B cell (primary cell): ENCODE measurements at regions not wholly inside any gene's neighbourhood (a gene's known extent, or its start where the extent isn't known, plus 50 kb on each side); places are given as distances from the start of the nearest gene placed in this dataset.
"Not testable (repeated sequence)": the region's sequence is repeated elsewhere in the genome, so short reads cannot be mapped to it uniquely, and the experiment has no call there.

Experiments used
- ATAC-seq: fragments of 200-7000 bp; cut with Tn5 transposase; one replicate; pipeline ENCODE4 v1.10.0; 2021; ENCODE audit warnings: low read depth, mild to moderate bottlenecking, moderate number of reproducible peaks, moderate library complexity
- CTCF ChIA-PET: fragments of 350-600 bp; sonication (Branson Sonifier 250); formaldehyde crosslinking; loops from one replicate; lab custom pipeline; 2021; ENCODE audit warnings: antibody characterized with exemption, inconsistent platforms; lab: Charles Lee
- POLR2A ChIA-PET: fragments of 350-600 bp; sonication (Branson Sonifier 250); formaldehyde crosslinking; loops from one replicate; lab custom pipeline; 2021; ENCODE audit warnings: antibody characterized with exemption; lab: Charles Lee
- DNase-seq: peaks from one replicate; pipeline ENCODE4 v3.0.0; 2013
- H2AFZ ChIP-seq: 2 replicates; pipeline ENCODE4 v1.6.1; 2012; ENCODE audit warnings: mild to moderate bottlenecking, low read depth, low read length; ENCODE audit not compliant: insufficient read depth, poor library complexity, severe bottlenecking
- H3K27ac ChIP-seq, 2 donors: 1 replicate in 1 of 2; 2 replicates in 1 of 2; pipeline ENCODE4 v1.5.1; 2012 to 2013; ENCODE audit warnings: low read length in 2 of 2, mild to moderate bottlenecking in 2 of 2, moderate library complexity in 1 of 2
- H3K27me3 ChIP-seq, 4 experiments: fragments of 200-600 bp in 1 of 4; sonication (generic) in 1 of 4; replicated peaks in 1 of 4; 1 replicate in 2 of 4; 2 replicates in 2 of 4; pipeline versions ENCODE4 v1.6.1 to v1.7.0; 2013 to 2016; ENCODE audit warnings: low read length in 3 of 4, mild to moderate bottlenecking in 2 of 4, mixed read lengths in 1 of 4, moderate library complexity in 1 of 4; ENCODE audit not compliant: insufficient read depth in 4 of 4, control insufficient read depth in 3 of 4; ENCODE audit errors: control extremely low read depth in 1 of 4
- H3K36me3 ChIP-seq, 2 experiments: replicated peaks in 1 of 2; 1 replicate in 1 of 2; 2 replicates in 1 of 2; pipeline versions ENCODE4 v1.6.1 to v1.7.1; 2013; ENCODE audit warnings: low read length in 1 of 2; ENCODE audit not compliant: insufficient read depth in 2 of 2, control insufficient read depth in 1 of 2; ENCODE audit errors: control extremely low read depth in 1 of 2, extremely low read depth in 1 of 2
- H3K4me1 ChIP-seq, 2 donors: fragments of 200-600 bp in 1 of 2; sonication (generic) in 1 of 2; 1 replicate in 1 of 2; 2 replicates in 1 of 2; pipeline versions ENCODE4 v1.5.1 to v1.6.1; 2013 to 2017; ENCODE audit warnings: low read length in 2 of 2; ENCODE audit not compliant: control insufficient read depth in 2 of 2, insufficient read depth in 2 of 2
- H3K4me2 ChIP-seq: replicated peaks from 2 replicates; pipeline ENCODE3; 2012; ENCODE audit warnings: mild to moderate bottlenecking, low read depth, low read length; ENCODE audit not compliant: poor library complexity, severe bottlenecking
- H3K4me3 ChIP-seq, 5 experiments: fragments of 200-600 bp in 1 of 5; sonication (generic) in 1 of 5; 1 replicate in 3 of 5; 2 replicates in 2 of 5; pipeline versions ENCODE4 v1.5.1 to v1.7.0; 2011 to 2016; ENCODE audit warnings: low read length in 4 of 5, mild to moderate bottlenecking in 4 of 5, low read depth in 2 of 5, control low read depth in 1 of 5, moderate library complexity in 1 of 5; ENCODE audit not compliant: insufficient read depth in 1 of 5; ENCODE audit errors: control extremely low read depth in 1 of 5, extremely low read depth in 1 of 5
- H3K79me2 ChIP-seq: fragments of 200-600 bp; sonication (generic); one replicate; pipeline ENCODE4 v1.6.0; 2016; ENCODE audit warnings: low read length; ENCODE audit not compliant: control insufficient read depth, insufficient read depth
- H3K9ac ChIP-seq: fragments of 200-600 bp; sonication (generic); 2 replicates; pipeline ENCODE4 v1.6.1; 2017; ENCODE audit warnings: mild to moderate bottlenecking, low read length, moderate library complexity
- H3K9me3 ChIP-seq, 3 donors: one replicate each; pipeline versions ENCODE4 v1.6.1 to v1.7.1; 2013; ENCODE audit warnings: low read length in 2 of 3; ENCODE audit not compliant: control insufficient read depth in 2 of 3, insufficient read depth in 1 of 3; ENCODE audit errors: control extremely low read depth in 1 of 3
- H4K20me1 ChIP-seq: 2 replicates; pipeline ENCODE4 v1.6.0; 2012; ENCODE audit warnings: mild to moderate bottlenecking, low read length; ENCODE audit not compliant: insufficient read depth, control insufficient read depth, poor library complexity, severe bottlenecking
- H3K27ac Mint-ChIP-seq: one replicate; pipeline ENCODE4 v1.8.0; 2021; ENCODE audit warnings: mixed read lengths
- H3K27me3 Mint-ChIP-seq: one replicate; pipeline ENCODE4 v1.8.0; 2021; ENCODE audit warnings: mixed read lengths
- H3K4me1 Mint-ChIP-seq: one replicate; pipeline ENCODE4 v1.8.0; 2021; ENCODE audit warnings: mixed read lengths
- H3K4me3 Mint-ChIP-seq: one replicate; pipeline ENCODE4 v1.8.0; 2021; ENCODE audit warnings: mixed read lengths
- H3K9me3 Mint-ChIP-seq: one replicate; pipeline ENCODE4 v1.8.0; 2022; ENCODE audit warnings: mixed read lengths; ENCODE audit not compliant: insufficient read depth
- EZH2 ChIP-seq: IDR thresholded peaks from 2 replicates; pipeline ENCODE4 v1.6.1; 2012; ENCODE audit warnings: borderline replicate concordance, low read depth, mild to moderate bottlenecking, moderate library complexity, low read length; ENCODE audit not compliant: insufficient read depth, poor library complexity, severe bottlenecking
- WGBS: methylation state at CpG from one replicate; pipeline ENCODE4 v1.1.5; 2013; ENCODE audit warnings: missing lambda C conversion rate; ENCODE audit not compliant: insufficient coverage; 5-methylcytosine and 5-hydroxymethylcytosine counted together
- intact Hi-C: fragments of 100-400 bp; cut with micrococcal nuclease; formaldehyde crosslinking; loops from one replicate; pipeline ENCODE4 v1.10.0; 2022
- TF ChIP-seq, protein P1 (sequence below): fragments of 200-600 bp; IDR thresholded peaks from one replicate; pipeline ENCODE4 v1.8.0; 2022; ENCODE audit warnings: antibody characterized with exemption, mild to moderate bottlenecking

DNA sequence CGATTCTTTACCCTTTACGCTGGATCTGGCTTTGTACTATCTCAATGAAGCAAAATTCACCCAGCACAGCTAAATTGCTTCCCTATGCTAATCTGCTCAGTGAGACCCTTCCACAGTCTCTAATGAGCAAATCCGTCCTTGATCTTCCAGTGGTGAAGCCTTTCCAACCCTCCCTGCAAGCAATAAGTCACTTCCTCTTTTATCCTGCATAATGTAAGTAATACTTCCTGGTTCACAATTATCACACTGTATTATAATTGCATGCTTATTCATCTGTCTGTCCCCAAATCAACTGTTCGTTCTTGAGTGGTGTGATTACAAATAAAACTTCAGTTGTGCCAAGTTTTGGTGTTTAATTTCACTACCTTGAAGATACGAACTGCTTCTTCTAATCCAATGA is 404.0 kb downstream of the ADCYAP1 start:
- H3K4me3 Mint-ChIP-seq, result no peak overlapping the region
- intact Hi-C loops, result no loop called here
- Histone ChIP-seq H3K9ac (no peak overlapping the region), H3K9me3 (no peaks in the 10 kb centered on the region), H3K36me3 (no peaks in the 10 kb centered on the region), H3K27me3 (no peaks in the 10 kb centered on the region), H3K27ac (no peak overlapping the region), H3K4me2 (no peak overlapping the region), H2AFZ (no peak overlapping the region), H3K79me2 (no peaks in the 10 kb centered on the region), H3K4me3 (no peak overlapping the region), H4K20me1 (no peaks in the 10 kb centered on the region), H3K4me1 (no peaks in the 10 kb centered on the region)
- ChIA-PET CTCF (no interaction called here), POLR2A (no interaction called here)
- H3K27ac Mint-ChIP-seq, result no peak overlapping the region
- no peaks in the 10 kb centered on the region for H3K9me3 Mint-ChIP-seq
- H3K27me3 Mint-ChIP-seq, result no peaks in the 10 kb centered on the region
- WGBS, result 100% methylated on average over 2 of the region's 5 CpGs
- ATAC-seq (no peak), DNase-seq (no peak)
- H3K4me1 Mint-ChIP-seq, result no peaks in the 10 kb centered on the region
- no peak for TF ChIP-seq EZH2
- TF ChIP-seq, protein P1, sequence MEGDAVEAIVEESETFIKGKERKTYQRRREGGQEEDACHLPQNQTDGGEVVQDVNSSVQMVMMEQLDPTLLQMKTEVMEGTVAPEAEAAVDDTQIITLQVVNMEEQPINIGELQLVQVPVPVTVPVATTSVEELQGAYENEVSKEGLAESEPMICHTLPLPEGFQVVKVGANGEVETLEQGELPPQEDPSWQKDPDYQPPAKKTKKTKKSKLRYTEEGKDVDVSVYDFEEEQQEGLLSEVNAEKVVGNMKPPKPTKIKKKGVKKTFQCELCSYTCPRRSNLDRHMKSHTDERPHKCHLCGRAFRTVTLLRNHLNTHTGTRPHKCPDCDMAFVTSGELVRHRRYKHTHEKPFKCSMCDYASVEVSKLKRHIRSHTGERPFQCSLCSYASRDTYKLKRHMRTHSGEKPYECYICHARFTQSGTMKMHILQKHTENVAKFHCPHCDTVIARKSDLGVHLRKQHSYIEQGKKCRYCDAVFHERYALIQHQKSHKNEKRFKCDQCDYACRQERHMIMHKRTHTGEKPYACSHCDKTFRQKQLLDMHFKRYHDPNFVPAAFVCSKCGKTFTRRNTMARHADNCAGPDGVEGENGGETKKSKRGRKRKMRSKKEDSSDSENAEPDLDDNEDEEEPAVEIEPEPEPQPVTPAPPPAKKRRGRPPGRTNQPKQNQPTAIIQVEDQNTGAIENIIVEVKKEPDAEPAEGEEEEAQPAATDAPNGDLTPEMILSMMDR, result no peak

DNA sequence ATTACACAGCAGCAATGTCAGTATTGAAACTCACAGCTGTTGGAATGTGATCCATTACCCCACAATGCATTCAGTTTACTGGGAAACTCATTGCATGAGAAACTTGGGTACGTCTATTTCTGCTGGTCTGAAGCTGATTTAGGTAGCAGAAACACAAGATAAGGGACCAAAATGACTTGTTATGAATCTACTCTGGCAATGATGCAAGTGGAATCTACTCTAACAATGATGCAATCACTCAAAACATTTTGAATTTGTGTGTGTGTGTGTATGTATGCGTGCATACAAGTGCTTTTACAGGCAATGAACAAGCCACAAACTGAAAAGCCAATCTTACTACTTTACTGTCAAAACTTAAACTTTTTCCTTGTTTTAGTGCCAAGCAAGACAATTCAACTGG is 406.7 kb downstream of the ADCYAP1 start:
- Histone ChIP-seq H3K27me3 (no peaks in the 10 kb centered on the region), H3K79me2 (no peaks in the 10 kb centered on the region), H2AFZ (no peak overlapping the region), H3K4me3 (no peak overlapping the region), H3K9ac (no peak overlapping the region), H3K27ac (no peak overlapping the region), H3K9me3 (peaks cover 0 to 2% (median 0%) of the 10 kb centered on the region in 3 donors), H3K4me2 (no peak overlapping the region), H3K36me3 (no peaks in the 10 kb centered on the region), H4K20me1 (no peaks in the 10 kb centered on the region), H3K4me1 (no peaks in the 10 kb centered on the region)
- Mint-ChIP-seq H3K27me3 (no peaks in the 10 kb centered on the region), H3K4me3 (no peak overlapping the region), H3K9me3 (no peaks in the 10 kb centered on the region), H3K27ac (no peak overlapping the region), H3K4me1 (no peaks in the 10 kb centered on the region)
- POLR2A ChIA-PET, result no interaction called here
- WGBS, result no CpG with 5 or more reads among the region's 2 CpGs
- ATAC-seq (no peak), DNase-seq (no peak)
- intact Hi-C loops, result no loop called here
- TF ChIP-seq EZH2, result no peak
- TF ChIP-seq, protein P1, result no peak
- CTCF ChIA-PET, result no interaction called here

DNA sequence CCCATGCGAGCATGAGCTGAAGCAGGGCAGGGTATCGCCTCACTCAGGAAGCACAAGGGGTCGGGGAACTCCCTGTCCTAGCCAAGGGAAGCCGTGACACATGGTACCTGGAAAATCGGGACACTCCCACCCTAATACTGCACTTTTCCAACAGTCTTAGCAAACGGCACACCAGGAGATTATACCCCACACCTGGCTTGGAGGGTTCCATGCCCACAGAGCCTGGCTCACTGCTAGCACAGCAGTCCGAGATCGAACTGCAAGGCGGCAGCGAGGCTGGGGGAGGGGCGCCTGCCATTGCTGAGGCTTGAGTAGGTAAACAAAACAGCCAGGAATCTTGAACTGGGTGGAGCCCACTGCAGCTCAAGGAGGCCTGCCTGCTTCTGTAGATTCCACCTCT is 430.7 kb downstream of the ADCYAP1 start:
- H2AFZ ChIP-seq, H3K27me3 ChIP-seq, H3K27ac ChIP-seq, DNase-seq, H3K79me2 ChIP-seq, H3K4me3 ChIP-seq, ATAC-seq, POLR2A ChIA-PET, H3K4me1 Mint-ChIP-seq, H3K9me3 ChIP-seq, CTCF ChIA-PET, H4K20me1 ChIP-seq, H3K27me3 Mint-ChIP-seq, H3K4me2 ChIP-seq, H3K27ac Mint-ChIP-seq, H3K36me3 ChIP-seq, H3K4me1 ChIP-seq, H3K9ac ChIP-seq, intact Hi-C loops, H3K4me3 Mint-ChIP-seq: not testable (repeated sequence)
- 89% methylated on average over 9 of the region's 11 CpGs for WGBS
- peaks cover 10% of the 10 kb centered on the region for H3K9me3 Mint-ChIP-seq
